IMR-90 (cell line): ENCODE measurements at regions not wholly inside any gene's neighbourhood (a gene's known extent, or its start where the extent isn't known, plus 50 kb on each side); places are given as distances from the start of the nearest gene placed in this dataset.

Source experiments
- ATAC-seq: fragments of 200-7000 bp; cut with Tn5 transposase; 2 replicates; pipeline ENCODE4 v1.9.1; 2020; ENCODE audit warnings: low read depth, mild to moderate bottlenecking, moderate library complexity
- BruUV-seq: library from RNA; stranded (reverse); fragments of 400-500 nt; replicated peaks from 2 replicates; lab custom pipeline; 2021; lab: Mats Ljungman, UMichigan
- CTCF ChIA-PET: fragments of 300-600 bp; formaldehyde crosslinking; extraction: SDS; loops from one replicate; lab custom pipeline; 2021; ENCODE audit warnings: antibody characterized with exemption; lab: Yijun Ruan, JAX
- POLR2A ChIA-PET: fragments of 300-600 bp; sonication (Branson Sonifier 250); formaldehyde crosslinking; loops from one replicate; lab custom pipeline; 2022; ENCODE audit warnings: antibody characterized with exemption; ENCODE audit not compliant: unreplicated experiment; lab: Charles Lee
- DNase-seq: peaks from one replicate; pipeline ENCODE4 v3.0.0; 2013
- H2AFZ ChIP-seq: replicated peaks from 2 replicates; pipeline ENCODE3; 2013; ENCODE audit warnings: low read length, mild to moderate bottlenecking; ENCODE audit not compliant: poor library complexity
- H2AK5ac ChIP-seq: 2 replicates; pipeline ENCODE4 v1.6.1; 2013; ENCODE audit warnings: low read depth, low read length, inconsistent platforms
- H2AK9ac ChIP-seq: replicated peaks from 2 replicates; pipeline ENCODE3; 2013; ENCODE audit warnings: mild to moderate bottlenecking, low read depth, low read length, moderate library complexity; ENCODE audit not compliant: poor library complexity
- H2BK120ac ChIP-seq: 2 replicates; pipeline ENCODE4 v1.6.1; 2013; ENCODE audit warnings: low read depth, low read length, inconsistent platforms
- H2BK15ac ChIP-seq: 3 replicates; pipeline ENCODE4 v1.6.1; 2013; ENCODE audit warnings: low read depth, low read length, inconsistent platforms
- H2BK20ac ChIP-seq: 2 replicates; pipeline ENCODE4 v1.6.1; 2013; ENCODE audit warnings: low read depth, mild to moderate bottlenecking, inconsistent platforms, low read length, moderate library complexity
- H2BK5ac ChIP-seq: 2 replicates; pipeline ENCODE4 v1.6.1; 2013; ENCODE audit warnings: mild to moderate bottlenecking, low read depth, low read length, inconsistent platforms; ENCODE audit not compliant: poor library complexity, severe bottlenecking
- H3K14ac ChIP-seq: replicated peaks from 2 replicates; pipeline ENCODE4 v1.6.1; 2013; ENCODE audit warnings: low read depth, low read length, inconsistent platforms
- H3K18ac ChIP-seq: 2 replicates; pipeline ENCODE4 v1.6.1; 2013; ENCODE audit warnings: low read depth, low read length, control low read depth
- H3K23ac ChIP-seq: 2 replicates; pipeline ENCODE4 v1.6.1; 2013; ENCODE audit warnings: low read depth, low read length, inconsistent platforms
- H3K27ac ChIP-seq: 2 replicates; pipeline ENCODE4 v1.5.1; 2013; ENCODE audit warnings: mild to moderate bottlenecking, control low read depth, low read length; ENCODE audit not compliant: insufficient read depth
- H3K27me3 ChIP-seq: 2 replicates; pipeline ENCODE4 v1.6.1; 2013; ENCODE audit warnings: low read length; ENCODE audit not compliant: control insufficient read depth, insufficient read depth
- H3K36me3 ChIP-seq: 2 replicates; pipeline ENCODE4 v1.6.1; 2013; ENCODE audit warnings: low read length, mixed read lengths; ENCODE audit not compliant: control insufficient read depth, insufficient read depth
- H3K4ac ChIP-seq: 2 replicates; pipeline ENCODE4 v1.6.1; 2013; ENCODE audit warnings: low read depth, low read length, inconsistent platforms
- H3K4me1 ChIP-seq: 2 replicates; pipeline ENCODE4 v1.6.1; 2013; ENCODE audit warnings: low read length, mixed read lengths; ENCODE audit not compliant: control insufficient read depth, insufficient read depth
- H3K4me2 ChIP-seq: 2 replicates; pipeline ENCODE4 v1.6.1; 2013; ENCODE audit warnings: low read depth, mild to moderate bottlenecking, control low read depth, low read length, moderate library complexity
- H3K4me3 ChIP-seq: 2 replicates; pipeline ENCODE4 v1.5.1; 2013; ENCODE audit warnings: low read depth, mild to moderate bottlenecking, control low read depth, low read length, moderate library complexity; ENCODE audit not compliant: insufficient read depth
- H3K56ac ChIP-seq: 2 replicates; pipeline ENCODE4 v1.6.1; 2013; ENCODE audit warnings: low read length, inconsistent platforms; ENCODE audit not compliant: insufficient read depth; ENCODE audit errors: extremely low read depth
- H3K79me1 ChIP-seq, 2 experiments: 2 replicates each; pipeline ENCODE4 v1.6.1; 2013; ENCODE audit warnings: low read length in 2 of 2, inconsistent platforms in 1 of 2, low read depth in 1 of 2
- H3K9ac ChIP-seq: 2 replicates; pipeline ENCODE4 v1.6.1; 2013; ENCODE audit warnings: low read depth, low read length, control low read depth
- H3K9me1 ChIP-seq: 2 replicates; pipeline ENCODE4 v1.6.1; 2013; ENCODE audit warnings: low read length, inconsistent platforms; ENCODE audit not compliant: insufficient read depth
- H3K9me3 ChIP-seq: 2 replicates; pipeline ENCODE4 v1.6.1; 2013; ENCODE audit warnings: low read length; ENCODE audit not compliant: control insufficient read depth, insufficient read depth
- H4K20me1 ChIP-seq: 2 replicates; pipeline ENCODE4 v1.6.1; 2013; ENCODE audit warnings: low read length, inconsistent platforms; ENCODE audit not compliant: insufficient read depth
- H4K5ac ChIP-seq: 2 replicates; pipeline ENCODE4 v1.6.1; 2013; ENCODE audit warnings: mild to moderate bottlenecking, low read depth, low read length, control low read depth
- H4K8ac ChIP-seq, 2 experiments: 2 replicates each; pipeline ENCODE4 v1.6.1; 2013; ENCODE audit warnings: low read depth in 2 of 2, low read length in 2 of 2, control low read depth in 1 of 2, inconsistent platforms in 1 of 2
- H4K91ac ChIP-seq: 2 replicates; pipeline ENCODE4 v1.6.1; 2013; ENCODE audit warnings: low read depth, low read length, inconsistent platforms; ENCODE audit not compliant: insufficient read depth
- BHLHE40 ChIP-seq: fragments of 150-350 bp; IDR thresholded peaks from 2 replicates; pipeline ENCODE4 v1.6.1; 2016; ENCODE audit warnings: mild to moderate bottlenecking, low read depth, low read length
- CEBPB ChIP-seq: IDR thresholded peaks from 2 replicates; pipeline ENCODE4 v1.6.1; 2012; ENCODE audit warnings: low read depth, low read length, improper control_type of control experiment
- CHD1 ChIP-seq: IDR thresholded peaks from 2 replicates; pipeline ENCODE4 v1.6.1; 2012; ENCODE audit warnings: low read depth, low read length, improper control_type of control experiment
- CTCF ChIP-seq: conservative IDR thresholded peaks from 2 replicates; pipeline ENCODE4 v1.5.1; 2012; ENCODE audit warnings: mild to moderate bottlenecking, low read depth, low read length, improper control_type of control experiment
- ELK1 ChIP-seq: fragments of 150-350 bp; IDR thresholded peaks from 2 replicates; pipeline ENCODE4 v1.6.1; 2016; ENCODE audit warnings: low read depth, mild to moderate bottlenecking, low read length, moderate library complexity, borderline replicate concordance
- FOS ChIP-seq: fragments of 150-350 bp; IDR thresholded peaks from 2 replicates; pipeline ENCODE4 v1.6.1; 2016; ENCODE audit warnings: low read depth, low read length
- MAFK ChIP-seq: IDR thresholded peaks from 2 replicates; pipeline ENCODE4 v1.6.1; 2012; ENCODE audit warnings: low read depth, low read length, improper control_type of control experiment
- MAZ ChIP-seq: IDR thresholded peaks from 2 replicates; pipeline ENCODE4 v1.6.1; 2012; ENCODE audit warnings: low read depth, mild to moderate bottlenecking, low read length, improper control_type of control experiment, moderate library complexity, borderline replicate concordance
- NFE2L2 ChIP-seq: fragments of 150-350 bp; IDR thresholded peaks from 2 replicates; pipeline ENCODE4 v1.6.1; 2016; ENCODE audit warnings: low read depth, mild to moderate bottlenecking, low read length
- POLR2A ChIP-seq: IDR thresholded peaks from 2 replicates; pipeline ENCODE4 v1.6.1; 2012; ENCODE audit warnings: mild to moderate bottlenecking, low read depth, low read length
- RAD21 ChIP-seq: IDR thresholded peaks from 2 replicates; pipeline ENCODE4 v1.6.1; 2012; ENCODE audit warnings: low read length, improper control_type of control experiment
- RCOR1 ChIP-seq: IDR thresholded peaks from 2 replicates; pipeline ENCODE4 v1.6.1; 2012; ENCODE audit warnings: mild to moderate bottlenecking, low read length, improper control_type of control experiment; ENCODE audit not compliant: insufficient replicate concordance
- RFX5 ChIP-seq: IDR thresholded peaks from 2 replicates; pipeline ENCODE4 v1.8.0; 2012; ENCODE audit warnings: low read depth, mild to moderate bottlenecking, low read length, moderate library complexity
- SMC3 ChIP-seq: fragments of 150-350 bp; IDR thresholded peaks from 2 replicates; pipeline ENCODE4 v1.6.1; 2016; ENCODE audit warnings: low read depth, mild to moderate bottlenecking, antibody characterized with exemption, low read length, moderate library complexity
- WGBS, 2 experiments: methylation state at CpG; one replicate each; pipeline versions ENCODE4 v1.1.5 to v1.1.7; 2013; ENCODE audit warnings: missing lambda C conversion rate in 2 of 2; ENCODE audit not compliant: insufficient read length in 1 of 2; ENCODE audit errors: extremely low coverage in 2 of 2; 5-methylcytosine and 5-hydroxymethylcytosine counted together
- dilution Hi-C: fragments of 300-500 bp; cut with HindIII; formaldehyde crosslinking; loops from one replicate; pipeline ENCODE4 v1.14.3; 2018; ENCODE audit warnings: low sequenced_read_pairs; ENCODE audit not compliant: unreplicated experiment
- in situ Hi-C: fragments of 300-500 bp; cut with MboI; formaldehyde crosslinking; loops from 3 replicates; pipeline ENCODE4 v1.14.3; 2019; ENCODE audit warnings: low sequenced_read_pairs, inconsistent platforms, mixed read lengths
- intact Hi-C: fragments of 100-400 bp; cut with micrococcal nuclease; formaldehyde crosslinking; loops from 2 replicates; pipeline ENCODE4 v1.10.0; 2022
- TF ChIP-seq, protein P1 (sequence below): fragments of 150-350 bp; IDR thresholded peaks from 2 replicates; pipeline ENCODE4 v1.6.1; 2017; ENCODE audit warnings: mild to moderate bottlenecking, antibody characterized with exemption, low read length, low read depth

- Histone ChIP-seq H4K8ac (no peak overlapping the region), H3K4me2 (no peak overlapping the region), H3K27me3 (no peaks in the 10 kb centered on the region), H3K4me3 (no peak overlapping the region), H4K5ac (no peak overlapping the region), H3K14ac (no peak overlapping the region), H4K20me1 (no peaks in the 10 kb centered on the region), H2BK5ac (no peak overlapping the region), H3K23ac (no peak overlapping the region), H3K4me1 (no peaks in the 10 kb centered on the region), H3K4ac (no peak overlapping the region), H3K27ac (no peak overlapping the region), H3K9me3 (peaks cover 10% of the 10 kb centered on the region), H2AK9ac (no peak overlapping the region), H2AK5ac (no peak overlapping the region), H3K79me1 (no peaks in the 10 kb centered on the region), H3K18ac (no peak overlapping the region), H3K56ac (no peak overlapping the region), H2BK120ac (no peak overlapping the region), H2AFZ (no peak overlapping the region), H2BK20ac (no peak overlapping the region), H3K9me1 (no peaks in the 10 kb centered on the region), H2BK15ac (no peak overlapping the region), H4K91ac (no peak overlapping the region), H3K9ac (no peak overlapping the region), H3K36me3 (no peaks in the 10 kb centered on the region)
- dilution Hi-C loops = no loop called here
- no TSS peak for BruUV-seq
- intact Hi-C loops = no loop called here
- ChIA-PET CTCF (no interaction called here), POLR2A (no interaction called here)
- in situ Hi-C loops = no loop called here
- no CpG with 5 or more reads among the region's 2 CpGs for WGBS, 2 experiments
- ATAC-seq (no peak), DNase-seq (no peak)
- TF ChIP-seq CTCF = no peak
- TF ChIP-seq CEBPB = no peak
- no peak for TF ChIP-seq CHD1
- TF ChIP-seq ELK1 = no peak
- TF ChIP-seq RCOR1 = no peak
- TF ChIP-seq RAD21 = no peak
- TF ChIP-seq BHLHE40 = no peak
- no peak for TF ChIP-seq POLR2A
- no peak for TF ChIP-seq MAZ
- TF ChIP-seq, protein P1, sequence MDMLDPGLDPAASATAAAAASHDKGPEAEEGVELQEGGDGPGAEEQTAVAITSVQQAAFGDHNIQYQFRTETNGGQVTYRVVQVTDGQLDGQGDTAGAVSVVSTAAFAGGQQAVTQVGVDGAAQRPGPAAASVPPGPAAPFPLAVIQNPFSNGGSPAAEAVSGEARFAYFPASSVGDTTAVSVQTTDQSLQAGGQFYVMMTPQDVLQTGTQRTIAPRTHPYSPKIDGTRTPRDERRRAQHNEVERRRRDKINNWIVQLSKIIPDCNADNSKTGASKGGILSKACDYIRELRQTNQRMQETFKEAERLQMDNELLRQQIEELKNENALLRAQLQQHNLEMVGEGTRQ = no peak
- TF ChIP-seq SMC3 = no peak
- no peak for TF ChIP-seq RFX5
- TF ChIP-seq MAFK = no peak
- no peak for TF ChIP-seq FOS
- TF ChIP-seq NFE2L2 = no peak
Observed at GRCh38 chr20:55166063-55166462, 690.7 kb downstream of the DOK5 start.
